Caki2 (cell line): ENCODE measurements at regions not wholly inside any gene's neighbourhood (a gene's known extent, or its start where the extent isn't known, plus 50 kb on each side); places are given as distances from the start of the nearest gene placed in this dataset.
"Not testable (repeated sequence)": the region's sequence is repeated elsewhere in the genome, so short reads cannot be mapped to it uniquely, and the experiment has no call there.

ENCODE experiments used
- DNase-seq: peaks from one replicate; pipeline ENCODE4 v3.0.0-alpha.2; 2015; ENCODE audit warnings: low read depth
- in situ Hi-C: cut with HindIII; loops from 2 replicates; pipeline ENCODE4 v1.10.0; 2016; ENCODE audit warnings: low sequenced_read_pairs, low pct_unique_long_range_greater_than_20kb, mixed read lengths

GRCh38 chr5:124021776-124022175, 509.8 kb downstream of the CSNK1G3 start:
- in situ Hi-C loops: no loop called here
- no peak for DNase-seq

GRCh38 chr5:124021066-124021641, 509.2 kb downstream of the CSNK1G3 start:
- DNase-seq: no peak
- in situ Hi-C loops: no loop called here

- in situ Hi-C loops, DNase-seq: not testable (repeated sequence)
Observed at GRCh38 chr5:124017321-124017720, 505.3 kb downstream of the CSNK1G3 start.

- DNase-seq: peak; percentile 13
- in situ Hi-C loops: no loop called here
Observed at GRCh38 chr5:124007675-124008398, 495.9 kb downstream of the CSNK1G3 start.

GRCh38 chr5:124001036-124001615, 489.1 kb downstream of the CSNK1G3 start:
- DNase-seq: no peak
- in situ Hi-C loops: no loop called here

- in situ Hi-C loops: no loop called here
- no peak for DNase-seq
Observed at GRCh38 chr5:124000538-124000937, 488.6 kb downstream of the CSNK1G3 start.

GRCh38 chr5:123997462-123998215, 485.7 kb downstream of the CSNK1G3 start:
- in situ Hi-C loops: no loop called here
- DNase-seq: no peak

- in situ Hi-C loops: no loop called here
Observed at GRCh38 chr5:123997064-123997461, 485.1 kb downstream of the CSNK1G3 start.

GRCh38 chr5:123992641-123993040, 480.7 kb downstream of the CSNK1G3 start:
- DNase-seq: no peak
- in situ Hi-C loops: no loop called here

More at GRCh38 chr5:123997064-123997461, 485.1 kb downstream of the CSNK1G3 start:
- DNase-seq: no peak

- in situ Hi-C loops: no loop called here
- no peak for DNase-seq
Observed at GRCh38 chr5:123987956-123988355, 476.0 kb downstream of the CSNK1G3 start.

- in situ Hi-C loops: no loop called here
Observed at GRCh38 chr5:123976379-123977033, 464.5 kb downstream of the CSNK1G3 start.

GRCh38 chr5:123975521-123975920, 463.5 kb downstream of the CSNK1G3 start:
- DNase-seq, in situ Hi-C loops: not testable (repeated sequence)

More at GRCh38 chr5:123976379-123977033, 464.5 kb downstream of the CSNK1G3 start:
- no peak for DNase-seq

- DNase-seq: no peak
- in situ Hi-C loops: no loop called here
Observed at GRCh38 chr5:123966781-123967180, 454.8 kb downstream of the CSNK1G3 start.

- DNase-seq: no peak
Observed at GRCh38 chr5:123965626-123966025, 453.6 kb downstream of the CSNK1G3 start.

GRCh38 chr5:123964884-123965283, 452.9 kb downstream of the CSNK1G3 start:
- in situ Hi-C loops: no loop called here
- DNase-seq: no peak

More at GRCh38 chr5:123965626-123966025, 453.6 kb downstream of the CSNK1G3 start:
- in situ Hi-C loops: no loop called here

GRCh38 chr5:123960526-123960925, 448.5 kb downstream of the CSNK1G3 start:
- in situ Hi-C loops: no loop called here
- no peak for DNase-seq

GRCh38 chr5:123951582-123951977, 439.6 kb downstream of the CSNK1G3 start:
- in situ Hi-C loops: no loop called here
- peak; percentile 27 for DNase-seq
